ENCODE measurements at regions not wholly inside any gene's neighbourhood (a gene's known extent, or its start where the extent isn't known, plus 50 kb on each side); places are given as distances from the start of the nearest gene placed in this dataset.

DNA sequence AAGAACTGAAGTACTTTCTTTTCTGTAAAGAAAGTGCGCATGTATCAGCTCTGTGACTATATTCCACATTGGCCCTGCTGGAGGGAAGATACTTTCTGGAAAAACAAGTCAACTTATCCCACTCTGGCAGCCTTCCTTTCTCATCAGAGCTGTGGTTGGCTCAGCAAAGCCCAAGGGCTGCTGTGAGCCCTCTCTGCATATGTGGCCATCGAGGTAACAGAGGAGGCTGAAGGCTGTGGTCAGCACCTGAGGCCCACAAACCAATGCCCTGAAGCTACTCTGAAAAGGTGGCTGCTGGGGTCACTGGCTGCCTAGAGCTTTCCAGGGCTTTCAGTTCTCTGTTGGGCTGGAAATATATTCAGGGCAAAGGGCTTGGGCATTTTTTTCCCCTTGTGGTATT, 70.8 kb upstream of the IGF1 start:
- H3K27ac ChIP-seq, result no peak overlapping the region
- TF ChIP-seq, protein P1, sequence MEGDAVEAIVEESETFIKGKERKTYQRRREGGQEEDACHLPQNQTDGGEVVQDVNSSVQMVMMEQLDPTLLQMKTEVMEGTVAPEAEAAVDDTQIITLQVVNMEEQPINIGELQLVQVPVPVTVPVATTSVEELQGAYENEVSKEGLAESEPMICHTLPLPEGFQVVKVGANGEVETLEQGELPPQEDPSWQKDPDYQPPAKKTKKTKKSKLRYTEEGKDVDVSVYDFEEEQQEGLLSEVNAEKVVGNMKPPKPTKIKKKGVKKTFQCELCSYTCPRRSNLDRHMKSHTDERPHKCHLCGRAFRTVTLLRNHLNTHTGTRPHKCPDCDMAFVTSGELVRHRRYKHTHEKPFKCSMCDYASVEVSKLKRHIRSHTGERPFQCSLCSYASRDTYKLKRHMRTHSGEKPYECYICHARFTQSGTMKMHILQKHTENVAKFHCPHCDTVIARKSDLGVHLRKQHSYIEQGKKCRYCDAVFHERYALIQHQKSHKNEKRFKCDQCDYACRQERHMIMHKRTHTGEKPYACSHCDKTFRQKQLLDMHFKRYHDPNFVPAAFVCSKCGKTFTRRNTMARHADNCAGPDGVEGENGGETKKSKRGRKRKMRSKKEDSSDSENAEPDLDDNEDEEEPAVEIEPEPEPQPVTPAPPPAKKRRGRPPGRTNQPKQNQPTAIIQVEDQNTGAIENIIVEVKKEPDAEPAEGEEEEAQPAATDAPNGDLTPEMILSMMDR (IDR thresholded peaks at IDR 0.05), result no peak
- TF ChIP-seq ZFX (IDR thresholded peaks at IDR 0.05; ENCODE audit: borderline replicate concordance), result no peak

DNA sequence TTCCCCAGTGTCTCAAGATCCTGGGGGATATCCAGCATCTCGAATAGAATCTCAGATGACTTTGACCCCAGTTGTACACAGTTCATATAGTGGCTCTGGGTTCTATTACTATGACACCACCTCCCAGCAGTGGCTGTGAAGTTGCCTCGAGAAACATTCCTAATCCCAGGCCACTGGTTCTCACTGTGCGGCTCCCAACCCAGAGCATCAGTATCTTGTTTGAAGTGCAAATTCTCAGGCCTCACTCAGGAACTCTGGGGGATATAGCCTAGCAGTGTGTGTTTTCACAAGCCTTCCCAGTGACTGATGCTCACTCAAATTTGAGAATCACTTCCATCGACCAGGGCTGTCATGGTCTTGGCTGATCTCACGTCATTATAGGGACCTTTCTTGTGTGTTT, 69.3 kb upstream of the IGF1 start:
- no peak for TF ChIP-seq ZFX (IDR thresholded peaks at IDR 0.05; ENCODE audit: borderline replicate concordance)
- TF ChIP-seq, protein P1 (IDR thresholded peaks at IDR 0.05), result no peak
- no peak overlapping the region for H3K27ac ChIP-seq

DNA sequence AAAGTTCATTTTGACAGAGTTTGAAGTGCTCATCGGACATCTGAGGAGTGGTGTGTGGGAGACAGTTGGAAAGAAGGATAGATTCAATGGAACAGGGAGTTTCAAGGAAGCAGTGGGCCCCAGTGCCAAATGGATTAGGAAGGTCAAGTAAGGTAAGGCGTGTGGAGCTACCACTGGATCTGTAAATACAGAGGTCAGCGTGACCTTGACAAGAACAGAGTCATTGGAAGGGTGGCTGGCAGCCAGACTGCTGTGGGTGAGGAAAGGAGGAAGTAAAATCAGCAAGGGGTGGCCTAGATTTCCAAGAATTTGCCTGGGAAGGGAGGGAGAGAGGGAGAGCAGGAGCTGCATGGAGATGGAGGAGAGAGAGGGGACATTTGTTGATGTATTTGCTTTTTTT, 68.2 kb upstream of the IGF1 start:
- H3K27ac ChIP-seq, result no peak overlapping the region
- TF ChIP-seq, protein P1 (IDR thresholded peaks at IDR 0.05), result no peak
- TF ChIP-seq ZFX (IDR thresholded peaks at IDR 0.05; ENCODE audit: borderline replicate concordance), result no peak

DNA sequence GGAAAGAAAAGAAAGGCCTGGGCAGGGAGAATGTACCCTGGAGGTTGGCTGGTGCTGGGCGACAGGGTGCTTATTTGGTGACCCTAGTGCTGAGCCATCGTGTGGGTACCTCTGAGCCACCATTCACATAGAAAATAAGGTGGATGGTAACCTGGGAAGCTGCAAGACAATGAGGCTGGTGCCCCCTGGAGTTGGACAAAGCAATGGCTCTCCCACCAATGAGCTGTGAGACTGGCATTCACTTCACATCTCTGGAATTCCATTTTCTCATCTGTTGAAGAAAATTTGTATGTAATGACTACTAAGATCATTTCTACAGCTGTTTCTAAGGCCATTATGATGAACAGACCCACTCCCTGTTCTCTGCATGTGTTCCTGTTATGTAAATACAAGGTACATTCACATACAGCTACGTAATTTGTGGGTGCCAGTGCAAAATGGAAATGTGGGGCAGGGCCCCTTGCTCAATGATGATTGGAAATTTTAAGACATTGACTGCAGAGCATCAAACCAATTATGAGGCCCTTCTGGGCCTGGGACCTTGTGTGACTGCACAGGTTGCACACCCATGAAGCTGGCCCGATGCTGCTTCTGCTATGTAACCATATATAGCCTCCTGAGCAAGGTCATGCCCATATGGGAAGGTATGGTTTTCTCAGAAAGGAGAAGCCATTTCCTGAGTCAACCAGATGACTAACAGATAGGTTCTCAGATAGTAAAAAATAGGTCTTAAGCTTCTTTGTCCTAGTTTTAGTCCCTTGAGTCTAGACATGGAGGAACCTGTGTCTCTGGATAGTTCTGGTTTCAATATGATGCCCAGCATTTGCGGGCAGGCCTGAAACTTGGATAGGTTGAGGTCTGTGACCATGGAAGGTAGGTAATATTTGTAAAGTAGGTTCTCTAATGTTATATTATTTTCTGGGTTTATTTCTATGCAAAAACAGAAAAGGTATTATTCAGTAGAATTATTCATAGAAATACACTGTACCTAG, 63.4 kb upstream of the IGF1 start:
- TF ChIP-seq, protein P1 (IDR thresholded peaks at IDR 0.05), result peak; percentile 70
- no peak for TF ChIP-seq ZFX (IDR thresholded peaks at IDR 0.05; ENCODE audit: borderline replicate concordance)
- H3K27ac ChIP-seq, result no peak overlapping the region

DNA sequence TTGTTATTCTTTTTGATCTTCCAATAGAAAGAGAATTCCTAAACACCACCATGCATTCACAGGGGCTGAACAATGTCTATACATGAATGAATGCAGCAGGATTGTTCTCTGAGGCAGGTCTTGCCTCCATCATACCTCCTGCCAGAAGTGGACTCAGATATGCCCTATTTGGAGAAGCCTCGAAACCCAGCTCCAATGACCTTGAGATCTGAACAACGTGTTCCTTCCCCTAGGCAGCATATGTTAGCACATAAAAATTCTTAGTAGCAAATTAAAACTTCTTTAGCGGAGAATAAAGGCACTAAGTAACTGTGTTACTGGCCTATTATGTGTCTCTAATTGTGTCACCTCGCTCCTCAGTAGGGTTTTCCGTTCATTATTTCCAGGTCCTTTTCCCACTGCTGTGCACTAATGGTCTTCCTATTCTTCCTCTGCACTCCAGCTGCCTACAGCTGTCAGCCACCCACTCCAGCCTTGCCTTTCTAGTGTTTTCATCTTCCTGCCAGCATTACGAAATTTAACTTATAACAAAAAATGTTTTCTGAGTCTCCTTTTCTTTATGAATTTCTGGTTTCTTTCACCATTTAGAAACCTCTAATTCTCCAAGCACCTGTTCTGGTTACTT, 62.6 kb upstream of the IGF1 start:
- H3K27ac ChIP-seq, result no peak overlapping the region
- TF ChIP-seq, protein P1 (IDR thresholded peaks at IDR 0.05), result no peak
- no peak for TF ChIP-seq ZFX (IDR thresholded peaks at IDR 0.05; ENCODE audit: borderline replicate concordance)

DNA sequence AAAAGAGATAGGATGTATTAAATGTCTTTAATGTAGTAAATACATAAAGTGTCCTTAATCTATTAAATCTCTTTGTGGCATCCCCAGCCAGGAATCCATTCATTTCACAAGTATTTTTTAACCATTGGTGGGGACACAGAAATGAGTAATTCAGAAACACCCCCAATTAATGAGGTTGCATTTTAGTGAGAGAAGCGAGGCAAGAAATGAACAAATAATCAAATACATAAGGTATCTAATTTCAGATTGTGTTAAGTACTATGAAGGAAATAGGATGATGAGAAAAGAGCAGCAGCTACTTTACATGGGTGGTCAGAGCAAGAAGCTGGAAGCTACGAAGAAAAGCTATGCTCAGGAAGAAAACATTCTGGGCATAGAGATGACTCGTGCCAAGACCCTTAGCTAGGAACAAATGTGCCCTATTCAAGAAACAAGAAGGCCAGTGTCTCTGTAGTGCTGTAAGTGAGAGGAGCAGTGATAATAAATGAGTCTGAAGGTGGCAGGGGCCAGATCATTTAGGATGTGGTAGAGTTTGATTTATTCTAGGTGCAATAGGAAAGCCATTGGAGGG, 60.5 kb upstream of the IGF1 start:
- H3K27ac ChIP-seq, result no peak overlapping the region
- TF ChIP-seq ZFX (IDR thresholded peaks at IDR 0.05; ENCODE audit: borderline replicate concordance), result no peak
- TF ChIP-seq, protein P1 (IDR thresholded peaks at IDR 0.05), result no peak
